ENCODE measurements at regions not wholly inside any gene's neighbourhood (a gene's known extent, or its start where the extent isn't known, plus 50 kb on each side); places are given as distances from the start of the nearest gene placed in this dataset.

- WGBS, 2 donors = 86 to 93% methylated on average over 7 of the region's 7 CpGs
- H3K27ac ChIP-seq (ENCODE audit: low read depth in 1 of 2, low read length in 1 of 2) = no peak overlapping the region
- ATAC-seq (ENCODE audit: insufficient read depth, low FRiP score) (no peak), DNase-seq (no peak)
- H3K27me3 ChIP-seq (ENCODE audit: control insufficient read depth in 3 of 3, insufficient read depth in 3 of 3, low read length in 2 of 3) = no peaks in the 10 kb centered on the region
- no peaks in the 10 kb centered on the region for H3K36me3 ChIP-seq (ENCODE audit: control insufficient read depth in 4 of 4, insufficient read depth in 4 of 4, low read length in 4 of 4)
- H3K9ac ChIP-seq (ENCODE audit: insufficient read depth in 1 of 2, low read length in 2 of 2) = no peak overlapping the region
- H3K4me3 ChIP-seq = no peak overlapping the region
- H3K4me1 ChIP-seq (ENCODE audit: control insufficient read depth in 5 of 5, insufficient read depth in 5 of 5, low read length in 5 of 5) = peaks cover 0 to 16% (median 2%) of the 10 kb centered on the region in 5 donors
- no peak for TF ChIP-seq CTCF (IDR thresholded peaks at IDR 0.05; ENCODE audit: control extremely low read depth, extremely low read depth)
- H3K9me3 ChIP-seq (ENCODE audit: control insufficient read depth in 4 of 4, insufficient read depth in 3 of 4, low read length in 3 of 4) = no peaks in the 10 kb centered on the region
These were observed 318.5 kb upstream of the JARID2 start for GRCh38 chr6:14927398-14927797.

DNA sequence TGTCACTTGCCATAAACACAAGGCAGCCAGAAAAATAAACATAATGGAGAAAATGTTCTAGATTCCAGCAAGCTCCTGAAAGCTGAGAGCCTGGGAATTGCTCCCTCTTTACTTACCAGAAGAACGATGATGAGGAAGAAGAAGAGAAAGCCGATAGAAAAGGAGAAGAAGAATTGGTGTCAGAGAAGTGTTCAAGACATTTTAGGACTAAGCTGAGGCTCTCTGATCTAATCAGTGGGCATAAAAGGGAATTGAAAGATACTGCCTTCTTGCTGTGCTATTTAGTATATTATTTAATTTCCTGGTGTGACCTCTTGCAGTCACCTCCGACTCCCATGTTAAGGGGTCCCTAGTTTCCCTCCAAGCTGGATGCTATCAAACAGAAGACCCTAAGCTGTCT, 316.6 kb upstream of the JARID2 start:
- Histone ChIP-seq H3K4me3 (no peak overlapping the region), H3K27me3 (ENCODE audit: control insufficient read depth in 3 of 3, insufficient read depth in 3 of 3, low read length in 2 of 3) (no peaks in the 10 kb centered on the region), H3K9ac (ENCODE audit: insufficient read depth in 1 of 2, low read length in 2 of 2) (no peak overlapping the region), H3K9me3 (ENCODE audit: control insufficient read depth in 4 of 4, insufficient read depth in 3 of 4, low read length in 3 of 4) (no peaks in the 10 kb centered on the region), H3K4me1 (ENCODE audit: control insufficient read depth in 5 of 5, insufficient read depth in 5 of 5, low read length in 5 of 5) (peaks cover 0 to 13% (median 2%) of the 10 kb centered on the region in 5 donors), H3K27ac (ENCODE audit: low read depth in 1 of 2, low read length in 1 of 2) (no peak overlapping the region), H3K36me3 (ENCODE audit: control insufficient read depth in 4 of 4, insufficient read depth in 4 of 4, low read length in 4 of 4) (no peaks in the 10 kb centered on the region)
- no peak for TF ChIP-seq CTCF (IDR thresholded peaks at IDR 0.05; ENCODE audit: control extremely low read depth, extremely low read depth)
- WGBS, 2 donors = 46 to 68% methylated on average over 3 of the region's 3 CpGs
- DNase-seq (no peak), ATAC-seq (ENCODE audit: insufficient read depth, low FRiP score) (no peak)

DNA sequence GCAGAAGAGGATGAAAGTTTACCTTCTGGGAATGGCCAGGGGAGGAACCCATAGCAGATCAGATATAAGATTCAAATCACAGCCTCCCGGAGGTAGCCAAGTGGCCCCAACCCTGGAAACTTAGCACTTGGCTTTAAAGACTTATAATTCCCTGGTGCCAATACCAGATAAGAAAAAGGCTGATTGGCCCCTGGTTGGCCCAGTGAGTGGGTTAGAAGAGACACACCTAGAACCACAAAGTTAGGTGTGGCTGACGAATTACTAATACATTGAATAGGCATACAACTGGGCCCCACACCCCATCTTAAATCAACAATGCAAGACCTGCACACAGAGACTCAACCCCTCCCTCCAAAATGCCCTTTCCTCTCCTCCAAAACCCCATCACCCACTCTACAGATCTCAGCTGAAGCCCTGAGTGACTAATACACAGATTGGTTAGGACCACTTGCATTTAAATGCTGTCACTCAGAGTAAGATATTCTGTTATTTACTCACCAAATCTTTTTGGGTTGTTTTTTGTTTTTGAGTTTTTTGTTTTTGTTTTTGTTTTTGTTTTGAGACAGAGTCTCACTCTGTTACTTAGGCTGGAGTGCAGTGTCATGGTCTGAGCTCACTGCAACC, 315.4 kb upstream of the JARID2 start:
- WGBS, 2 donors = 91 to 93% methylated on average over 2 of the region's 2 CpGs
- no peaks in the 10 kb centered on the region for H3K27me3 ChIP-seq (ENCODE audit: control insufficient read depth in 3 of 3, insufficient read depth in 3 of 3, low read length in 2 of 3)
- no peak for ATAC-seq (ENCODE audit: insufficient read depth, low FRiP score)
- H3K9me3 ChIP-seq (ENCODE audit: control insufficient read depth in 4 of 4, insufficient read depth in 3 of 4, low read length in 3 of 4) = no peaks in the 10 kb centered on the region
- no peaks in the 10 kb centered on the region for H3K36me3 ChIP-seq (ENCODE audit: control insufficient read depth in 4 of 4, insufficient read depth in 4 of 4, low read length in 4 of 4)
- peaks cover 0 to 9% (median 0%) of the 10 kb centered on the region in 5 donors for H3K4me1 ChIP-seq (ENCODE audit: control insufficient read depth in 5 of 5, insufficient read depth in 5 of 5, low read length in 5 of 5)
- H3K9ac ChIP-seq (ENCODE audit: insufficient read depth in 1 of 2, low read length in 2 of 2) = no peak overlapping the region
- DNase-seq = no peak
- no peak for TF ChIP-seq CTCF (IDR thresholded peaks at IDR 0.05; ENCODE audit: control extremely low read depth, extremely low read depth)
- H3K27ac ChIP-seq (ENCODE audit: low read depth in 1 of 2, low read length in 1 of 2) = no peak overlapping the region
- H3K4me3 ChIP-seq = no peak overlapping the region
